GM12873 (cell line): ENCODE measurements at regions not wholly inside any gene's neighbourhood (a gene's known extent, or its start where the extent isn't known, plus 50 kb on each side); places are given as distances from the start of the nearest gene placed in this dataset.

Experiments
- TF ChIP-seq, protein P1 (sequence below): IDR thresholded peaks from 2 replicates; pipeline ENCODE4 v1.5.1; 2012; ENCODE audit warnings: low read depth, mild to moderate bottlenecking, moderate library complexity, low read length, control low read depth; ENCODE audit not compliant: insufficient read depth; ENCODE audit errors: missing control alignments

DNA sequence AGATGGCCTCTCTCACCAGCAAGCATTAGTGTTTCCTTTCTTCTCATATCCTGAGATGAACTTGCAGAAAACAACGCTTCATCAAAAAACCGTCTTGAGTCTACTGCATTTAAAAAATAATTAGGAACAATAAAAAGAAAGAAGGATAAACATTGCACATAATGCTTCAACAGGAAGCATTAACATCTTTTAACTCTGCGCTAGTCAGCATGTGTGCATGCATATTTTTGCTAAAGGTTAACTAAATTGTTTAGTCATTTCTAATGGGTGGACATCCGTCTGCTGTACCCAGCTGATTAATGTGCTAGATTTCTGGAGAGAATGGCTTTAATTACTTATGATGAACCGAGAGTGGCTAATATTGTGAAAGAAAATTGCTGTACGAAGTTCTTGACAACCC is 349.3 kb downstream of the SOX4 start:
- TF ChIP-seq, protein P1, sequence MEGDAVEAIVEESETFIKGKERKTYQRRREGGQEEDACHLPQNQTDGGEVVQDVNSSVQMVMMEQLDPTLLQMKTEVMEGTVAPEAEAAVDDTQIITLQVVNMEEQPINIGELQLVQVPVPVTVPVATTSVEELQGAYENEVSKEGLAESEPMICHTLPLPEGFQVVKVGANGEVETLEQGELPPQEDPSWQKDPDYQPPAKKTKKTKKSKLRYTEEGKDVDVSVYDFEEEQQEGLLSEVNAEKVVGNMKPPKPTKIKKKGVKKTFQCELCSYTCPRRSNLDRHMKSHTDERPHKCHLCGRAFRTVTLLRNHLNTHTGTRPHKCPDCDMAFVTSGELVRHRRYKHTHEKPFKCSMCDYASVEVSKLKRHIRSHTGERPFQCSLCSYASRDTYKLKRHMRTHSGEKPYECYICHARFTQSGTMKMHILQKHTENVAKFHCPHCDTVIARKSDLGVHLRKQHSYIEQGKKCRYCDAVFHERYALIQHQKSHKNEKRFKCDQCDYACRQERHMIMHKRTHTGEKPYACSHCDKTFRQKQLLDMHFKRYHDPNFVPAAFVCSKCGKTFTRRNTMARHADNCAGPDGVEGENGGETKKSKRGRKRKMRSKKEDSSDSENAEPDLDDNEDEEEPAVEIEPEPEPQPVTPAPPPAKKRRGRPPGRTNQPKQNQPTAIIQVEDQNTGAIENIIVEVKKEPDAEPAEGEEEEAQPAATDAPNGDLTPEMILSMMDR, result no peak

DNA sequence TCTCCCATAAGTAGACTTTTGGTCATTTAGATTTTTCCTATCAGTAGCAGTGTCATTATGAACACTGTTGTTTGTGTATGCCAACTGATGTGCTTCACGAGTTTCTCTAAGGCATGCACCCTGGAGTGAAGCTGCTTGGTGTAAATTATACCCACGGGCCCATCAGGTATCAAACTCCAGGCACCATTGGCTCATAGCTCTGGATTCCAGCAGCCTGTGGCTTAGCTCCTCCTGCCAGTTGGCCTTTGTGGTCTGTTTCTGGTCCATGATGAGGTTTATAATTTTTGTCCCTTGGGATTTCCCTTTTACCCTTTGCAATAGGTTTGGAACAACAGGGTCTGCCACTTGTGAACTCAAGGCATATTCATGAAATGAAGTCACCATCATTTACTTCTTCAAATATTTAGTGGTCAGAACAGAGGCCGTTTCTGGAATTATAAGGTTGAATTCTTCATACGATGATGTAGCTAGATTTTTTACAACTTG is 350.5 kb downstream of the PRL start:
- TF ChIP-seq, protein P1, result no peak

DNA sequence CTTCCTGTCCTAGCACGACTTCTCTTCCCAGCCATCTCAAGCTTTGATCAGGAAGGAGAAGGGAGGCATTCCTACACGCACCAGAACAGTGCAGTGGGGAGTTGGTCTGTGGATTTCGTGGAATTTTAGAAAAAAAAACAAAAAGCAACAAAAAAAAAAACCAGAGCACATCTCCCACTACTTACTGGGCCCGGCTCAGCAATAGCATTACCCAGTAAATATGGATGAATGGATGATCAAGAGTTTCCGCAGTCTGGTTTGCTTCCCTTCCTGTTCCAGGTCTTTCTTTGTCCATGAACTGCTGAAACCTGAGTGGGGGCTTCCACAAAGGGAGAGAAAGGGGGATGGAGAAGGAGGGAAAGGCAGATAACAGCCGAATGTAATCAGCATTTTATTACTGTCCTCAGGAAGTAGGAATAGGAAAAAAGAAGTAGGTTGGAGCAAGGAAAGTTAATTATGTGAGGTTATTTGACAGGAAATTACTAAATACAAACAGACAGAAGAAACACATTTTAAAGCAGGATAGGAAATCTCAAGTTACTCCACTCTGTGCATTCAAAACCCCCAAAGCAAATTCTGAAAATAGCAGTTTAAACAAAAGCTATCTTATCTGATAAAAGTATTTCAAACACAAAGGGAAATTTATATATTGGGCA is 349.0 kb downstream of the PRL start:
- TF ChIP-seq, protein P1, result no peak

DNA sequence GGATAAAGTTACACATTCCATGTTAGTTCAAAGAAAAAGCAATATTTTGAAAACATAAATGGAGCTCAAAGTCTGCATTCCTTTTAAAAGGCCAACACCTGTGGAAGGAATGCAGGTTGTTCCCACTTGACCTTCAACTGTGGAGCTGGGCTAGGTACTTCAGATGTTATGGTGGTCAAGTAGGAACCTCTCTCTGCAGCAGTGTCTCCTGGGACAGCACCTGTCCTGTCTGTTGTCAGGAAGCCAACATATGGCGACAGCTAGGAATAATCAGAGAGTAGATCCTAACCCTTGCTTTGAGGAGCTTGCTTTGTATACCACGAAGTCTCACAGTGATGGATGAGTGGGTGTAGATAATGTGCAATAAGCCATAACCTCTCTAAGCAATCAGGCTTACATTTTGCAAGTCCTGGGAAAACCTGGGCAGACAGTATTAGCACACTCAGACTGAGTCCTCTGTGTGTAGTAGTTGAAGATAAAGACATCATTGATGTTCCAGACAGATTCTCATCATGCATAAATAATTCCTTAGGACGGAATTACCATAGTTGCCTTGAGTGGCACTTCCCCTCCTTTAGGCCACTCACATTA is 347.5 kb downstream of the PRL start:
- TF ChIP-seq, protein P1, result no peak

DNA sequence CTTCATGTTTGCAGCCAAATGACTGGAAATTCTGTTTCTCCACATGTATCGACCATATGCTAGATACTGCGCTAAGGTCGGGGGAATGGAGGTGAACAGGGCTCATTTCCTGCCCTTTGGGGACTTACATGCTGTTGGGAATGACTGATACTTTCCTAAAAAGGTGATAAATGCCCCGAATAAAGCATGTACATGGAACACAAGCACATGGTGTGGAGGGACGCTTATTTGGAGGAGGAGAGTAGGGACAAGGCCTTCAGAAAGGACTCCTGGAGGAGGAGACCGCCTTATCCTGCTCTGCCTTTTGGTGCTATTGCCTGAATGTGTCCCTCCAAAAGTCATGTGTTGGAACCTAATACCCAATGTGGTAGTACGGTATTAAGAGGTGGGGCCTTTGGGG is 344.5 kb downstream of the PRL start:
- TF ChIP-seq, protein P1, result no peak

DNA sequence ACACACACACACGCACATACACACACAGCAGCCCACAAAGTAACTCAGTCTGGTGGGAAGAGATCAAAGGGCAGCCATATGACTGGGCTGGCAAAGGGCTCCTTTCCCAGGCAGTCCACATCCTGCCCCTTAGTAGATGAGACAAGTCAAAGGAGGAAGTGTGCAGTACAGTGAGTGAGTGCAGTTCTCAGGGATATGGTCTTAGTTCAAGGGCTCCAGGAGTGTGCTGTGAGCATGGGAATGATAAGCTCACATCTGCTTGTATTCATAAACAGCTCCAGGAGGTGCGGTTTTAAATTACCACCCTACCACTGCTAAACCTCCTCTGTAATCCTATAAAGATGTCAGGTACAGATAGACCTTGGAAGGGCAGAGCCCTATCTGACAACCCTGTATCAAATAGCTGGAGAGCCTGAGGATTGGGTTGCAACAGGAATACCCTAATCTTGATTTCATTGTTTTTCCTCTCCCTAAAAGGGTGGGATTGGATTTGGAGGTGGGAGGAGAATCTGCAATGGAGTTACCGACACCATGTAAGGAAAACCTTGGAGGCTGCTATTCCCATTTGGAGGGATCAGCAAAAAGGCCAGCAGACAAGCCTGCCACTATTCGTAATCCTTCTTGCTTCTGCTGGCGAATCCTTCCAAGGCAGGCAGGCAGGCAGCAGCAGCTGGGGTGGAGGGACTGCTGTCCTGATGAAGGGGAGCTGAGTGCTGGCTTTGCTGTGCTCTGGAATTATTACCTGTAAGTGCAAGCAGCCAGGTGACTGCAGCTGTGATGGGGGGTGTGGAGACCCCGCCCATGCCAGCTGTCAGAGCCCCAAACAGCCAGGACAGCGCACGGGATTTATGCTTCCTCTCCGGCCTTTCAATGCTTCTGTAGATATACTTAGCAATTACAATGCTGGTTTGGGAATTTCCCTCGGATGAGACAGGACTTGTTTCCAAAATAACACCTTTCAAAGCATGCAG is 342.7 kb downstream of the PRL start:
- TF ChIP-seq, protein P1, result no peak
